SU-DHL-6 (cell line): ENCODE measurements at regions not wholly inside any gene's neighbourhood (a gene's known extent, or its start where the extent isn't known, plus 50 kb on each side); places are given as distances from the start of the nearest gene placed in this dataset.

ENCODE experiments used
- EZH2phosphoT487 ChIP-seq: fragments of 200-600 bp; sonication (generic), shearing (Covaris generic); conservative IDR thresholded peaks from 2 replicates; pipeline ENCODE4 v1.6.1; 2018; ENCODE audit warnings: mild to moderate bottlenecking, antibody characterized with exemption, low read length, moderate library complexity, mixed read lengths
- TF ChIP-seq, protein P1 (sequence below): fragments of 200-600 bp; sonication (generic); IDR thresholded peaks from one replicate; pipeline ENCODE4 v1.5.1; 2017; ENCODE audit warnings: antibody characterized with exemption, mild to moderate bottlenecking, low read length, moderate library complexity; ENCODE audit not compliant: insufficient read depth, poor library complexity, severe bottlenecking

- TF ChIP-seq, protein P1, sequence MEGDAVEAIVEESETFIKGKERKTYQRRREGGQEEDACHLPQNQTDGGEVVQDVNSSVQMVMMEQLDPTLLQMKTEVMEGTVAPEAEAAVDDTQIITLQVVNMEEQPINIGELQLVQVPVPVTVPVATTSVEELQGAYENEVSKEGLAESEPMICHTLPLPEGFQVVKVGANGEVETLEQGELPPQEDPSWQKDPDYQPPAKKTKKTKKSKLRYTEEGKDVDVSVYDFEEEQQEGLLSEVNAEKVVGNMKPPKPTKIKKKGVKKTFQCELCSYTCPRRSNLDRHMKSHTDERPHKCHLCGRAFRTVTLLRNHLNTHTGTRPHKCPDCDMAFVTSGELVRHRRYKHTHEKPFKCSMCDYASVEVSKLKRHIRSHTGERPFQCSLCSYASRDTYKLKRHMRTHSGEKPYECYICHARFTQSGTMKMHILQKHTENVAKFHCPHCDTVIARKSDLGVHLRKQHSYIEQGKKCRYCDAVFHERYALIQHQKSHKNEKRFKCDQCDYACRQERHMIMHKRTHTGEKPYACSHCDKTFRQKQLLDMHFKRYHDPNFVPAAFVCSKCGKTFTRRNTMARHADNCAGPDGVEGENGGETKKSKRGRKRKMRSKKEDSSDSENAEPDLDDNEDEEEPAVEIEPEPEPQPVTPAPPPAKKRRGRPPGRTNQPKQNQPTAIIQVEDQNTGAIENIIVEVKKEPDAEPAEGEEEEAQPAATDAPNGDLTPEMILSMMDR, result no peak
- TF ChIP-seq EZH2phosphoT487, result no peak
Observed at GRCh38 chr4:138451276-138451663, 209.1 kb upstream of the SLC7A11 start.
